ENCODE measurements at regions not wholly inside any gene's neighbourhood (a gene's known extent, or its start where the extent isn't known, plus 50 kb on each side); places are given as distances from the start of the nearest gene placed in this dataset.

DNA sequence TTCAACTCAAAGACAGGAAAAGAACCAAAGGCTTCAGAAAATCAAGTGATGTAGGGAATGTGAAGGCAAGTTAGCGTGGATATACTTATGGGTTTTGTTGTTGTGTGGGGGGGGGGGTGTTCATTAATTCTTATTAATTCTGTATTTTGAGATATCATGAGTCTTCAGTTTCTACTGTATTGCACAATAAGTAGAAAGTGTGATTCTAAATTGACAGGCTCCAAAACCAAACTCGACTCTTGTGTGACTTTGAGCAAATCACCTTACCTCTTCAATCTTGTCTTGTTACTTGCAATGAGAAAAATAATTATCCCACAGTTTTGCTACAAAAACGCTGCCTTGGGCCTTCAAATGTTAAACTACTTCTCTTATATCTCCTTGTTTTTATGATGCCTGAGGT, 453.9 kb upstream of the GOT2 start:
- TF ChIP-seq, protein P1, sequence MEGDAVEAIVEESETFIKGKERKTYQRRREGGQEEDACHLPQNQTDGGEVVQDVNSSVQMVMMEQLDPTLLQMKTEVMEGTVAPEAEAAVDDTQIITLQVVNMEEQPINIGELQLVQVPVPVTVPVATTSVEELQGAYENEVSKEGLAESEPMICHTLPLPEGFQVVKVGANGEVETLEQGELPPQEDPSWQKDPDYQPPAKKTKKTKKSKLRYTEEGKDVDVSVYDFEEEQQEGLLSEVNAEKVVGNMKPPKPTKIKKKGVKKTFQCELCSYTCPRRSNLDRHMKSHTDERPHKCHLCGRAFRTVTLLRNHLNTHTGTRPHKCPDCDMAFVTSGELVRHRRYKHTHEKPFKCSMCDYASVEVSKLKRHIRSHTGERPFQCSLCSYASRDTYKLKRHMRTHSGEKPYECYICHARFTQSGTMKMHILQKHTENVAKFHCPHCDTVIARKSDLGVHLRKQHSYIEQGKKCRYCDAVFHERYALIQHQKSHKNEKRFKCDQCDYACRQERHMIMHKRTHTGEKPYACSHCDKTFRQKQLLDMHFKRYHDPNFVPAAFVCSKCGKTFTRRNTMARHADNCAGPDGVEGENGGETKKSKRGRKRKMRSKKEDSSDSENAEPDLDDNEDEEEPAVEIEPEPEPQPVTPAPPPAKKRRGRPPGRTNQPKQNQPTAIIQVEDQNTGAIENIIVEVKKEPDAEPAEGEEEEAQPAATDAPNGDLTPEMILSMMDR (IDR thresholded peaks at IDR 0.05): no peak
- no peak for TF ChIP-seq POLR2A (IDR thresholded peaks at IDR 0.05)
